HG03025 (cell line): ENCODE measurements at regions not wholly inside any gene's neighbourhood (a gene's known extent, or its start where the extent isn't known, plus 50 kb on each side); places are given as distances from the start of the nearest gene placed in this dataset.
"Not testable (repeated sequence)": the region's sequence is repeated elsewhere in the genome, so short reads cannot be mapped to it uniquely, and the experiment has no call there.

Experiments
- ATAC-seq: cut with Tn5 transposase; IDR thresholded peaks from one replicate; pipeline ENCODE4 v1.9.1; 2021; ENCODE audit warnings: mild to moderate bottlenecking, moderate library complexity; ENCODE audit not compliant: unreplicated experiment, low FRiP score

DNA sequence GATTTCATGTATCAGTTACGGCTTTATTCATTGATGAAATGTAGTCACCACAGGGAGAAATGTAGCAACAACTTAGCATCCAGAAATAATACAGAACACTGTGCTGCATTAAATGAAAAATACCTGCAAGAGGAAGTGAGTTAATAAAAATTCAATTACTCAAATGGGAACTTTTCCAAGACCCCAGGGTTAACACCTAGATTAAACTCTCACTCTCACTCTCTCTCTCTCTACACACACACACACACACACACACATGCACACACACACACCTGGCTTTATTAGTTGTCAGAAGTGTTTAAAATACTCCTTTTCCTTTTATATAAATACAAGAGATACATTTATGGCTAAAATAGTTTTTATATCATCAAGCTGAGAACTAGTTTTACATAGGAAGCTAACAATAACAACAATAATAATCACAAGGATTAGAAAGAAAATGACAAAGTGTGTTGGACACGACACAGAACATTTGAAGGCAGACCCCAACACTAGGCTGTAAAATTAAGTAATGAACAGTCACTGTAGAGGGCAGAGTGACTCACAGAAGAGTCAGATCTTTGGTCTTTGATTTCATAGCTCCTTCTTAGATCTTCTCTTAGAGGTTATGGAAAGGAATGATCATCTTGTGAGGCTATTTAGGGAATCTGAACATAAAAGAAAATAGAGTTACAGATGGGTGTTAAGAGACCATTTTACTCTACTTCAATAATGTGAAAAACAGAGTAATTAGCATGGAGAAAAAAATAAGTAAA is 1266.0 kb upstream of the ADGRL2 start:
- ATAC-seq, result no peak

DNA sequence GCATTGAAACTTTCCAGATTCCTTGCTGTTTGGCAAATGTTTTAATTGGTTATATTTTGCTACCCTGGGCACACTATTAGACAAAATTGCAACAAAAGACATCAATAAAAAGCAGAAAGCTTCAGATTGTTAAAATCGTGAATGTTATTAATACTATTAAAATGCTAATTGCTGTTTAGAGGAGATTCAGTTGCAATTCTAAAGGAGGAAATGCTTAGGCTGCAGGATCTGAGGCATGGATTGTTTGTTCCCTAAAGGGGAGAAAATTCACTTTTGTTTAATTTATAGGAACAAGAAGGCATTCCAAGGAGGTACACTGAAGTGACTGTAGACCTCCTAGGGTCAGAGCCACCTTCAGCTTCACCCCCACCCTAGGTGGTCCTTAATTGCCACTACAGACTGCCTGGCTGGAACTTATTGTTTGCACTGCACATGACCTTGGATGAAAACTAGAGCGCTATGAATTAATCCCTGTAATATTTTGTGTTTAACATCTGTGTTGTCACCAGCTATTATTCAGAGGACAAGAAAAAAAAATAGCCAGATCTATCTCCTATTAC is 1266.9 kb upstream of the ADGRL2 start:
- no peak for ATAC-seq

DNA sequence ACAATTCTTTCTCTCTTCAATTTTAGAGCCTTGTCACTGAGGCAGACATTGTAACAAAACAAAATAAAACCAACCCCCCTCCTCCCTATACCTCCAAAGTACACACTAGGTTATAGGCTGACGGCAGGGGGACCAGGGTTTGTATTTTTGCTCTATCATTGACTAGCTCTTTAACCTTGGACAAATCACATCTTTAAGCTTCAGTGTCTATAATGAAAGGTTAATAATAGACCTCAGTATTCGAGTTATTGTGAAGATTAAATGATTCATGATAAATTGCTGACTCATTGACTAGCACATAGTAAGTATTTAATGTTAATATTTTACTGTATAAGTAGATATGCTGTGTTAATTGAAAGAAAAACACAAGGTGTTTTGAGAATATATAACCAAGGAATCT is 1267.6 kb upstream of the ADGRL2 start:
- ATAC-seq, result no peak

DNA sequence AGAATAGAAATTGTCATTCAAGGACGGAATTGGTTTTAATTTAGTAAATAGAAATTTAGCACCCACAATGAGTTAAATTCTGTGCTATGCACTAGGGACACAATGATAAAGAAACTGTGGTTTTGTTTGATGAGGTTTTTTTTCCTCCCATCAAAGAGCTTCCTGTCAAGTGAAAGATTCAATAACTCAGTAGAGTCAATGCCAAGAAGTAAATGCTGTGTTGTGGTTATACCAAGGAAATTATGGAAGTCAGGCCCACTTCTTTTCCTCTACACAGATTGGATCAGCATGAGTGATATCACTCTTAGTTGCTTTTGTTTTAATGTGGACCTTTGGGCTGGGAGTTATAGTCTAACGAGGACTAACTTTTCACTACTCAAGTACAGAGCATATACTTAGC is 1269.6 kb upstream of the ADGRL2 start:
- no peak for ATAC-seq

DNA sequence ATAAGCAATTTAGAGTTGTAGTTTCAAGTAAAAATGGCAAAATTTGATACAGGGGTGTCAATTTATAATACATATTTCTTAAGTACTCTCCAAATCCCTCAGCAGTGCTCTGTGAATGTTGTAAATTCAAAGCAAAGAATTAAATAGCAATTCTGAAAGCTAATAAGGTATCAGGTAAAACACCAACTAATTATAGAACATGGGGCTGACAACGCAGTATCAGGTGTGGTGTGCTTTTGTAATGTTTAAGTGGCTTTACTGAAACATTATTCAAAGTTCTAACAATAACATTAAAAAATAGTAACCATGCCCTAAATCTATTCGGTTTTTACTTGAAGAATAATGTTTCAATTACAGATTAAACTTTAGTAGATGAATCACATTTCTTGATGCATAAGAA is 1271.2 kb upstream of the ADGRL2 start:
- ATAC-seq, result no peak

DNA sequence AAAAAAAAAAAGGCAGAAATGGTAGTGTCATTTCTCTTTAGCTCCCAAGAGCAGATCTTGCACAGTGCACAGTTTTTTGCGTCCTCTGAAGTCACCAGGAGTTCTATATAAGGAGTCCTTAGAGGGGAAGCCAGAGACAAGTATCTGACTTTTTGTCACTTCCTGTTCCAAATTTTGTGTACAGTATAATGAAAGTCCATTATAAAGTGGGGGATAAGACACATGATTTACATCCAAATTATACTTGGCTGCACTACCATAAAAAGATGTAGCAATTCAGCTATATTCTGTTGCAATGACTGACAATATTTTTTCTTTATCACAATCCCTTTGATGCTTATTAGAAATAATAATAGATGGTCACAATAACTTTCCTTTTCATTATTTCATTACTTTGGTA is 1276.9 kb upstream of the ADGRL2 start:
- no peak for ATAC-seq

DNA sequence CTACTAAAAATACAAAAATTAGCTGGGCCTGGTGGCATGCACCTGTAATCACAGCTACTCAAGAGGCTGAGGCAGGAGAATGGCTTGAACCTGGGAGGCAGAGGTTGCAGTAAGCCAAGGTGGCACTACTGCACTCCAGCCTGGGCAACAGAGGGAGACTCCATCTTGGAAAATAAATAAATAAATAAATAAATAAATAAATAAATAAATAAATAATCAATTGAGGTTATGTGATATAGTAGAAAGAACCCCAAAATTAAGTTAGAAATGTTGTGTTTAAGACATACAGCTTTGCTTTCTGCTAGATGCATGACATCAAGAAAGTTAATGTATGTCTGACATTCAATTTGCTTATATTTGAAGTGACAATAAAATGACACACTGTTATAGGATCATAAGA is 1277.7 kb upstream of the ADGRL2 start:
- not testable (repeated sequence) for ATAC-seq

DNA sequence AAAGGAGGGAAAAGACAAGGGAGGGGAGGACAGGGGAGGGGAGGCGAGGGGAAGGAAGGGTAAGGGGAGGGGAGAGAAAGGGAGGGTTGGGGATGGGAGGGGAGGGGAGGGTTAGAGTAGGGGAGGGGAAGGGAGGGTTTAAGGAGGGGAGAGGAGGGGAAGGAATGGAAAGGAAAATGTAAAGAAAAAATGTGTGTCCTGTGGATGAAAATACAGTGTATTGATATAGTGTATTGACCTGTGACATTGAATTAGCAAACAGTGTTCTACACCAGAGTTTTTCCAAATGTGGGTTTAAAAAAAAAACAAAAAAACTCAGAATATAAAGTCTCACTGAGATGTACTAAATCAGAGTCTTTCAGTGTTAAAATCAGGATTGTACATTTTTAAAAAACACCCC is 1279.8 kb upstream of the ADGRL2 start:
- no peak for ATAC-seq

DNA sequence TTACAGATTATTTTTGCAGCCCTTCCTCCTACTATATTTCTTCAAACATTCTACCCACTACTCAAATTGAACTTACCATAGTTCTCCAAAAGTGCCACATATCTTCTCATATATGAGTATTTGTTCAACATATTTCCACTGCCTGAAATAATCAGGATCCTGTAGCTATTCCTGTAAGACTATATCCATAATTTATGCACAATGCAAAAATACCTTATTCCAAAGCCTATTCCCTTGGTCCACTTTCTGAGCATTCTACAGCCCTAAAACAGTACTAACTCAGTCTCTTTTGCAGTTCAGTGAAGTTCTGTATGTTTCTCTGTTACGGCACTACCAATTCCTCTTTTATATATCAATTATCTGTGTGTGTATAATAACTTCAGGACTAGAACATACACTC is 1283.7 kb upstream of the ADGRL2 start:
- no peak for ATAC-seq

DNA sequence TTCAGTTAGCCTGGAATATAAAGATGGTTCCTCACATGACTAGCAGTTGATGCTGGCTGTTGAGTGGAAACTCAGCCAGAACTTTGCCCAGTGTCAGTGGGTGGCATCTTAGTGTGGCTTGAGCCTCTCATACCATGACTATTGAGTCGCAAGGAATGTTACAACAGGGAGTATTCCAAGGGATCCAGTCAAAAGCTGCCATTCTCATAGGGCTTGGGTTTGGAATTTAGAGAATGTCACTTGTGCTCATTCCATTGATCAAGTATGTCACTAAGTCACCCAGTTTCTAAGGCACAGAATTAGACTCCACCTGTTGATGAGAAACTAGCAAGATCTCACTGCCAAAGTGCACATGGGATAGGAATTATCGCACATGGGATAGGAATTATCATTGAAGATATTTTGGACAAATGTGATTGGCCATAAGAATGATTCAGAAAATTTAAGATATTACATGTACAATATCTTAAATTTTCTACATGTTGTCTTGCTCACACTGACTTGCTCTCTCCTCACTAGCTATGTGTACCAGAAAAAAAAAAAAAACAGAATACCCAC is 1290.7 kb upstream of the ADGRL2 start:
- no peak for ATAC-seq

DNA sequence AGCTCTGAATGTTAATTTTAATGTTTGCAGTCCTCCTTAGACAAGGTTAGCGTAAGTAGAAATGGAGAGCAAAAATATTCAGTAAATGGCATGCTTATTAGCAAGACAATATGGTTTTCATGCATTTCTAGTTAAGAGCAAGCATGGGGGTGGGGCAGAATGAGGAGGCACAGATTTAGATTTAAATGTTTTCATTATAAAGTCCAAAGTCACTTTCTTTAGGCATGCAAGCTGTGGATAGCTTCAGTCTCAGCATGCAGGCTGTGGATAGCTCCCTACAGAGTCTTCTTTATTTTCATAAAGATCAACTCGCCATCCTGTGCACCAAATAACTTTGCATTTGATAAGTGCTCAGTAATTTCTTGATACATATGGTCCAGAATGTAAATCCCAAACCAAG is 1294.5 kb upstream of the ADGRL2 start:
- no peak for ATAC-seq

DNA sequence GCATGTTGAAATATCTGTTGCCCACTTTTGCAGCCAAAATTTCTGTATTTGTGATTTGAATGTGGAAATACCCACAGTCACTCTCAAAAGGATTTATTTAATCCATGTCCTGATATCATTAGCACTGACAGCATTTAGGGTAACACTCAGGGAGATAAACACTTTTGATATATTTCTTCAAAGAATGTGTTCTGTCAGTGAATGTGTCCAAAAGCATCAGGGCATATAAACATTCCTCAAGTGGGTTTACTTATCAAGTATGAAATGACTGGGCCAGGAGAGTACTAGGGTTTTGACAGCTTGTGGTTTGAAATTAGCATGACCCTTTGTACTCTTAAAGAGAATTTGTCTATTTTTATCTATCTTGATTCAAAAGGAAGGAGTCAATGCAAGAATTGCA is 1302.1 kb upstream of the ADGRL2 start:
- no peak for ATAC-seq

DNA sequence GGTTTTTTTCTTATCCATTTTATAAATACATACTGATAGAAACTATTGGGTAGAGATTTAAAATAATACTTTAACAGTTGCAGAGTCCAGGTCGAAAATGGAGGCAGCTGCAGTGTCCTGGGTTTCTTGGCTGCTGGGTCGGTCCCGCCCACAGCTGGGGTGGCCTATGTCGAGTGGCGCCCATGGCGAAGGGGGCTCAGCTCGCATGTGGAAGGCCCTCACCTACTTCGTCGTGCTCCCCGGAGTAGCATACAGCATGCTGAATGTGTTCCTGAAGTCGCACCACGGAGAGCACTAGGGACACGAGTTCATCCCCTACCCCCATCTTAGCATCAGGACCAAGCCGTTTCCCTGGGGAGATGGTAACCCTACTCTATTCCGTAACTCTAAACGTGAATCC is 1304.9 kb upstream of the ADGRL2 start:
- ATAC-seq, result no peak

DNA sequence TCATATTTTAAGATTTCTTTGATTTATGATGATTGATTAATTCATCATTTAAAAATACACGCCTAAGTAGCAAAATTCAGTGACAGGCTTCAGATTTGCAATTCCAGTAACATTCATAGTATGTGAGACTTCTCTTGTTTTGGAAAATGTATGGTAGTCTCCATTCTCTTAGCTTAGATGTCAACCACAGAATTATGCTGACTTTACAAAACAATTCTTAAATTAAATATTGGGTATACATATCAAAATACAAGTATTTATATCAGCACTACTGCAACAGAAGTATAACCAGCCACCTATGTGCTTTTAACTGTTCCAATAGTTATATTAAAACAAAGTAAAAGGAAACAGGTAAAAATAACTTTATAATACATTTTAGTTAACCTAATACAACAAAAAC is 1328.6 kb upstream of the ADGRL2 start:
- no peak for ATAC-seq

DNA sequence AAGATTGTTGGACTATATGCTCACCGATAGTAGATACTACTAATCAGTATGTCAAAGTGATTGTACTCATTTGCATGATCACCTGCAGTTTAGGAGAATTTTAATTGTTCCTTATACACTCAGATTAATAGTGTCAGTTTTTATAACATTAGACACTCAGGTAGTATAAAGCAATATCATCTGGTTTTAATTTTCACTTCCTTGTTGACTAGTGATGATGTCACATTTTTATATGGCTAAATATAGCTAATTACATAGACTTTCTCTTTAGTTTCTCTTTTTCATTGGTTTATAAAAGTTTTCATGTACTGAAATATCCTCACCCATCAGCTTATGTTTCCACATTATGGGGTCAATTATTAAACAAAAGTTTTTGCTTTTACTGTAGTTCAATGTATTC is 1332.4 kb upstream of the ADGRL2 start:
- no peak for ATAC-seq

DNA sequence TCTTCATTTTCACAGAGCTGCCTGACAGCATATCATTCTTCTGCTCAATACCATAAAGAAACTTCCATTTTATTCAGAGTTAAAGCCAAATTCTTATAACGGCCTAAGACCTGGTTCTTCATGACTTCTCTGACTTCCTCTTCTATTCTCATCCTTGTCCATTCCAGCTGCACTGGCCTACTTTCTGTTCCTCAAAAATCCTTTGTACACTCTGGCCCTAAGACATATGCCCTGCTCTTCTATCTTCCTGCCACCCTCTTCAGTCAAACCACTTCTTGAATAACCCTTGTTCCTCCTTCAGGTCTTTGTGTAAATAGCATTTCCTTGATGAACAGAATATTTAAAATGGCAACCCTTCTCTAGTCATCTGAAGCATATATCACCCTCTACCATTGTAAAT is 1338.7 kb upstream of the ADGRL2 start:
- no peak for ATAC-seq

DNA sequence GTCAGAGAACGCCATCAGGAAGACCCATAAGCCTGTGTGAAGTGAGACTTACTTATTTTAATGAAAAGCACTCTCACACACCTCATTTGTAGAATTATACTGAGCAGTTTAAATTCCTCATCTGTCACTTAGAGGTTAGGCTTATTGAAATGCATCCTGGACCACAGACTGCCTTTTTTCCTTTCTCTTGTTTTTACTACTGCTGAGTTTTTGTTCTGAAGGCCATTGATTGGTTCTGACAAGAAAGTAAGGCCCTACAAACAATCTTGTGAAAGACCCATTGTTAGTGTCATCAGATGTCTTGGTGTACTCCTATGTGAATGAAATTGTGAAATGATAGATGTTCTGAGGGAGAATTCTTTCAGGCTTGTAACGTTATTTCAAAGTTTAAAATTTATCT is 1343.3 kb upstream of the ADGRL2 start:
- ATAC-seq, result no peak

DNA sequence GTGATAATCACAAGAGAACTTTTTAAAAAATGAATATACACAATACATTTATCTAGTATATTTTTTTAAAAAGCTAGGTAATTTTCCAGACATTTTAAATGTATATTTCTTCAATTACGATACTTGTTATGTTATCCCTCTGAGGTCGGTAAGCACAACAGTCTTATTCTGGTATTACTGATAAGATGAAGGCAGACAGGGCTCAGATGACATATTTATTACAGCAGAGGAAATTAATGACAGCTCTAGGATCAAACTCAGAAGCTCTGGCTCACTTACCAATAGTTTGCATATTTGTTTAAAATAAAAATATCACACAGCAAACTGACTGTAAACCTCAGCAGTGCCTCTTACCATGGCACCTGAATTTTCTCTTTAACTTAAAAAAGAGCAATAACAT is 1347.0 kb upstream of the ADGRL2 start:
- no peak for ATAC-seq

DNA sequence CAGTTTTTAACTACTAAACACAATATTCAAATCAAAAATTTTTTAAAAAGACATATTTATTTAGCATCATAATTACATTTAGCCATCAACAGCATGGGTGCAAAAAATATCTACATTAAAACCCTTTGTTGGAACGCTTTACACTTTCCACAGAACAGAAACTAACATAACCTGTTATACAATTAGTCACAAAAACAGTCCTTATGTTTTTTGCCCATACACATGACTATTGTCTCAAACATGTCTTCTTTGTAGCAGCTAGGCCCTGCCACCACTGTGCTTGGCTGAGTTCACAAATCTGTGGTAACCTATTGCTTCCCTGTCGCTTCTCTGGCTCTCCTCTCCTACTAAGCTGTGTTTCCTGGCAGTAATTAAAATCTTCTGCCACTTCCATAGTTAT is 1350.0 kb upstream of the ADGRL2 start:
- ATAC-seq, result no peak

DNA sequence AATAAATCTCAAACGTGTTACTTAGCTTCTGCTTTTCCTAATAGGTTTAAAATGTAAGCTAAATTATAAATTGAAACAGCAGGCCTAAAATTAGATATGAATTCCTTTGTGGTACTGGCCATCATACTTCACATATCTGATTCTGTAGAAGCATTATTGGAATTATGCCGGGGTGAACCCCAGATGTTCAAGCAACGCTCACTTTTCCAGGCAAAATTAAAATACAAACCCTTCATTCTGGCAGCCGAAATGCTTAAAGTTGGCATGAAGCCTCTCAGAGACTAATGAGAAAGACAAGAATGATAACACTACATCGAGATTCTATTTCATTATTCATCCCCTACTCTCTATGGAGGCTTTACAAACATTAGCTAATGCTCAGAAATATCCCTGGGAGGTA is 1352.7 kb upstream of the ADGRL2 start:
- ATAC-seq, result no peak

DNA sequence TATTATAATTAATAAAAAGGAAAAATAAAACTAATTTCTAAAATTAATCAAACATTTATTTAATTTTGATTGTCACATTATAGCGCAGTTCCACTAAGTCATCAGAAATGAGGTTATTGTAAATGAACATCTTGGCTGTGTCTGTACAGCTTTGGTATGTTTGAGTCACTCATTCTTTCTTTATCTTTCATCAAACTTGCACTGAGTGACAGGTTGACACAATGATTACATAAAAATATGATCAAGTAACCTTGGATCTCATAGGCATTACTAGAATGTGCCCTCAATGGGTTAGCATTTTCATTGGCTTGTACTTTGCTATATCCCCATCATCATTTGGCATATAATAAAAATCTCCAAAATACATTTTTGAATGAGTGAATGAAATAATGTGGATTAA is 1353.2 kb upstream of the ADGRL2 start:
- ATAC-seq, result no peak

DNA sequence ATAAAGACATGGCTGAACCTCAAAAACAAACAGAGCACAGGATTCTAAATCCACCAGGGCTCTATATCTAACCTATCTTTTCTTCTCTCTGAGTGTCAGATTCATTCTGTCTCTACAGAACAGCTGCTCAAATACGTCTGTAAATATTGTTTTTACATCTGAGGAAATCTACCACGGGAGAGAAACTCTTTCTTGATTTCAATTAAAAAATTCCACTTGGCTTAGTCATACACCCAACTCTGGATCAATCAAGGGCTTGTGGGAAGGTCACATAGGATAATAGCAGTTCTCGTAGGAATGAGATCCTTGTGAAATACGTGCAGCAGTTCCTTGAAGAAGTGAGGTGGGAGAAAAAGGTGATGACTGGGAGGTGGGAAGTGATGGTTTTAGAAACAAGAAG is 1355.7 kb upstream of the ADGRL2 start:
- no peak for ATAC-seq
